UCSD-AML1 (cell line): ENCODE measurements at regions not wholly inside any gene's neighbourhood (a gene's known extent, or its start where the extent isn't known, plus 50 kb on each side); places are given as distances from the start of the nearest gene placed in this dataset.
"Not testable (repeated sequence)": the region's sequence is repeated elsewhere in the genome, so short reads cannot be mapped to it uniquely, and the experiment has no call there.

Experiments
- DNase-seq: peaks from one replicate; lab custom pipeline; 2025; ENCODE audit not compliant: unreplicated experiment; lab: John Stamatoyannopoulos, UW

DNA sequence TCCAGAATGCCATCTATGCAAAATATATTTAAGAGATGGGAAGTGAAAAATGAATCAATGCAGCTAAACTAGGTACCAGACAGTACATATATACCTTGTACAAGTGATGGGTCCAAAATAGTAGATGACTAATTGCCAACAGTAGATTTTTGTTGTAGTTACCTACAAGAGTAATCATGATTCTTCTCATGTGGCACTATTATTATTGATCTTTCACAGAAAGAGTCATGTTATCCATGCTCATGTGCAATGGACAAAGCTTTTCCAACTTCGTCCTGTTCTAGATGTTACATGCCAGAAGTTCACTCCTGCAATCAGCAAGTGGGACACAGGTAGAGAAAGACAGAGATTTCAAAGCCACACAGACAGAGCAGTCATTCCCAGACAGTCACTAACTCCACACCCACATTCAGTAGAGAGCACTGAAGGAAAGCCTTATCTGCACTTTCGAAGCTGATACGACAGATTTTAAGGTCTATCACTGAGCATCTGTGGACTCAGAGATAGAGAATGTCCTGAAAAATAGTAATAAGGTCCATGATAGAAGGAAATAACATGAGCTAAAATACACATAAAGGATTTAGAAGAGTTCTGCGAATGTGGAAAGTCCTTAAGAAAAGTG is 101.6 kb upstream of the ITPRID2 start:
- DNase-seq: no peak

DNA sequence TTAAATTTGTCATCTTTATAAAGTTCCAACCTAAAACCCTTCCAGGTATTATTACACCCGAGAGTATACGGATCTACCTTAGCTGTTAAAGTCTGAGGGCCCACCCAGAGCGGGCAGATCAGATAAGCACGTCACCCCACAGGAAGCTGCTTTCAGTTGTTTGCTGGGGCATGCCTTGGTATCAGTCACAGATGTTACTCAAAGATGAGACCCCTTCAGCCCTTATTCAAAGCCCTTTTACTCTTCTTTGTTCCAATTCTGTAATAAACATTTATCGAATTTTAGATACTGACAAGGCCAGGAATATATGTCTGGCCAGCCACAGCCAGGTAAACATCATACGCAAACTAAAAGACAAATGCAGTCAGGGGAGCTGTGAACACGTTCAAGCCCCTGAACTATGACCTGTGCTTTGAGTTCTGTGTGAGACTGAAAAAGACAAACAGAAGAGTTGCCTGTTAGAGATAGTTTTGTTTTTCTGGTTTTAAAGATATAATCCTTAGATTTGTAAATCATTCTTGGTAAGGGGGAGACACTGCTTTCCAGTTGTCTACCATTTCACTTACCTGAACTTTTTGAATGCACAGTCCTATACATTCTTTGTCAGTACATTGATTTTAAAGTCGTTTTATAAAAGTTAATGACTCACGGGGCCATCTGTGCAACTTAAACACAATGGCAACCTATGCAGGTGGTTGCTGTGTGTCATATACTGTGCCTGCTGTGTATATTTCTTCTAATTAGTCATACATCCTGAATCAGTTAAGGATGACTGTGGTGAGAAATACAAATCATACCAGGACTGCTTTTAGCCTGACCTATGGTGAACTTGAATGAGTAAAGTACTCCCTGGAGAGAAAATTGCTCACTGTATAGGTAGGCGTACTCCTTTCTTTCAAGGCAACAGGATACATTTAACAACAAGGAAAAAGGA is 100.5 kb upstream of the ITPRID2 start:
- DNase-seq: peak; percentile 11

DNA sequence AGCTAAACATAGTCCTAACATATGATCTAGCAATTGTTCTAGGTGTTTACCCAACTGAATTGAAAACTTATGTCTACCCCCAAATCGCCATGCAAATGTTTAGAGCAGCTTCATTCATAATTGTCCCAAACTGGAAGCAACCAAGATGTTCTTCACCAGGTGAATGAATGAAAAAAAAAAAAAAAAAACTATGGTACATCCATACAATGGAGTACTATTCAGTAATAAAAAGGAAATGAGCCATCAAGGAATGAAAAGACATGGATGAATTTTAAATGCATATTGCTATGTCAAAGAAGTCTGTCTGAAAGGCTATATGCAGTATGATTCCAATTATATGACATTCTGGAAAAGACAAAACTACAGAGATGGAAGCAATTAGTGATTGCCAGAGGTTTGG is 98.6 kb upstream of the ITPRID2 start:
- no peak for DNase-seq

GRCh38 chr2:181798022-181798421 is 93.5 kb upstream of the ITPRID2 start:
- no peak for DNase-seq

DNA sequence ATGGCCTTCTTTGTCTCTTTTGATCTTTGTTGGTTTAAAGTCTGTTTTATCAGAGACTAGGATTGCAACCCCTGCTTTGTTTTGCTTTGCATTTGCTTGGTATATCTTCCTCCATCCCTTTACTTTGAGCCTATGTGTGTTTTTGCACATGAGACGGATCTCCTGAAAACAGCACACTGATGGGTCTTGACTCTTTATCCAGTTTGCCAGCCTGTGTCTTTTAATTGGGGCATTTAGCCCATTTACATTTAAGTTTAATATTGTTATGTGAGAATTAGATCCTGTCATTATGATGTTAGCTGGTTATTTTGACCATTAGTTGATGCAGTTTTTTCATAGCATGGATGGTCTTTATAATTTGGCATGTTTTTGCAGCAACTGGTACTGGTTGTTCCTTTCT is 89.2 kb upstream of the ITPRID2 start:
- not testable (repeated sequence) for DNase-seq

DNA sequence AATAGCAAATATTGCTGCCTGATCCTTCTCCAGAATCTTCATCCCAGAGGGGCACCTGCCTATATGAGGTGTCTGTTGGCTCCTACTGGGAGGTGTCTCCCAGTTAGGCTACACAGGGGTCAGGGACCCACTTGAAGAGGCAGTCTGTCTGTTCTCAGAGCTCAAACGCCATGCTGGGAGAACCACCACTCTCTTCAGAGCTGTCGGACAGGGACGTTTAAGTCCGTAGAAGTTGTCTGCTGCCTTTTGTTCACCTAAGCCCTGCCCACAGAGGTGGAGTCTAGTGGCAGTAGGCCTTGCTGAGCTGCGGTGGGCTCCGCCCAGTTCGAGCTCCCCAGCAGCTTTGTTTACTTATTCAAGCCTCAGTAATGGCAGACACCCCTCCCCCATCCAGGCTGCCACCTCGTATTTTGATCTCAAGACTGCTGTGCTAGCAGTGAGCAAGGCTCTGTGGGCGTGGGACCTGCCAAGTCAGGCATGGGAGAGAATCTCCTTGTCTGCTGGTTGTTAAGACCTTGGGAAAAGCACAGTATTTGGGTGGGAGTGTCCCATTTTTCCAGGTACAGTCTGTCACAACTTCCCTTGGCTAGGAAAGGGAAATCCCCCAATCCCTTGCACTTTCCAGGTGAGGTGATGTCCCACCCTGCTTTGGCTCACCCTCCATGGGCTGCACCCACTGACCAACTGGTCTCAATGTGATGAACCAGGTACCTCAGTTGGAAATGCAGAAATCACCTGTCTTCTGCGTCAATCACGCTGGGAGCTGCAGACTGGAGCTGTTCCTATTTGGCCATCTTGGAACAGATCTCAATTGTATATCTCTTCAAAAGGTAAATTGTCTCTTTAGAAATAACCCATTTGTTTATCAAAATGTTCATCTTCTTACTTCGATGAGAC is 87.4 kb upstream of the ITPRID2 start:
- peak; percentile 6 for DNase-seq

DNA sequence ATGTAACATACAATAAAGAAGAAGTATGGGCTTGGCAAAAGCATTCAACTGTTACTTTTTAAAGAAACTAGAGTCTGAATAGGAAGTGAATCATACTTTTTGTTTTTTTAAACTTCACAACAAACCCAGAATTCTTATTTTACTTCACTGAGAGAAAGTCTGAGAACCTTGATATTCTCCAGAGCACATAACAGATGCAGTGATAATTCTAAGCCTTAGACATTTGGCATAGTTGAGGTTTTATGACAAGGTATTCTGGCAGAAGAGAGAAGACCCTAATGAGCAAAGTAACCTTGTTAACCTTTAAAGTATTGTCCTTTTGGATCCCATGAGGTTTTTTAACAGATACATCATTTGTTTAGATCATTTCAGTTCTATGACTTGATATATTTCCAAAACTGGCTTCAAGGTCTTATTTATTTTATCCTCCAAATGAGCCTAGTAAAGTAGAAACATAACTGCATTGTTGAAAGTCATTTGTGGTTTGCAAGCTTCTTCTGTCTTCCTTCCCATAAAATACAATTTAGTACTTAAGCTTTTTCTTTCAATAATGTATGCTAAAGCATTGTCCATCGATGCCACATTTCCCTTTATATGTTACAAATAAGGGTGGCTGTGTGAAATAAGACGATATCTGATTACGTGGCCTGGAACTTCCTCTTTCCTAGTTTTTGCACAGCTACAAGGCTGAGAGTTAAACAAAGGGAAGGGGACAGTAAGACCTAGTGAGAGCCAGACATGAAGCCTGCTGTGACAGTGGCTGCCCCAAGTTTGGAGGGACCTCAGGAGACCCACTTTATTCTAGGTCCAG is 86.1 kb upstream of the ITPRID2 start:
- DNase-seq: peak; percentile 26

DNA sequence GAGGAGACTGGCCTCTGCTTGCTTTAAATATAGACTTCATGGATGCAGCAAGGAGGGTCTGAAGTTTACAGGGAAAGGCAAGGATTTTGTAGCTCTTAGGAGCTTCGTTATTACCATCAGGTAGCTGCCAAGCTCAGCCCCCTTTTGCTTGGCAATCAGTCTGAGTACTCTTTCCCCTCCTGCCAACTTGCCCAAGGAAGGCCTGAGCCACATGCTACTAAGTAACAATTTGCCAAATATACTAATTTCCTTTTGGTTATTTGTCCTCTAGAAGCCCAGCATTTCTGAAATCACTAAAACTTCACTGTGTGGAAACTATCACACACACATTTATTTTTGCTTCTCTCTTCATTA is 85.5 kb upstream of the ITPRID2 start:
- DNase-seq: no peak

DNA sequence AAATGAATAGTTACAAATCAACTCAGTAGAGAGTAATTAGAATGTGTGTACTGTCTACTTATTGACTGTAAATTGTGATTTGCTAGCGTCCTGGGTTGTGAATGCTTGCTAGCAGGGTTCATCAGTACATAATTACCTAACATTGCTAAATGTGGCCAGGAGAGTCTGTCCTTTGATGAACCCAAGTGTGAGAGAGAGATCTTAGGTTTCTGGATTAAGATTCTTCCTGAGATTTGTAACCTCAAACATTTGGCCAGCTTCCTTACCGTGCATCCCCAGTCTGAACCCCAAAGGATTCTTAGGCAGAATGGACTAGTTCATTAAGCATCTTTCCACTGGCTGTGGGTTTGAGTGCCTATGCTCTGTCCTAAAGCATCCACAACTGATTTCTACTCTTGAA is 84.0 kb upstream of the ITPRID2 start:
- no peak for DNase-seq

GRCh38 chr2:181810823-181811695 is 80.5 kb upstream of the ITPRID2 start:
- peak; percentile 63 for DNase-seq

- no peak for DNase-seq
Observed at GRCh38 chr2:181812106-181812743, 79.3 kb upstream of the ITPRID2 start.

DNA sequence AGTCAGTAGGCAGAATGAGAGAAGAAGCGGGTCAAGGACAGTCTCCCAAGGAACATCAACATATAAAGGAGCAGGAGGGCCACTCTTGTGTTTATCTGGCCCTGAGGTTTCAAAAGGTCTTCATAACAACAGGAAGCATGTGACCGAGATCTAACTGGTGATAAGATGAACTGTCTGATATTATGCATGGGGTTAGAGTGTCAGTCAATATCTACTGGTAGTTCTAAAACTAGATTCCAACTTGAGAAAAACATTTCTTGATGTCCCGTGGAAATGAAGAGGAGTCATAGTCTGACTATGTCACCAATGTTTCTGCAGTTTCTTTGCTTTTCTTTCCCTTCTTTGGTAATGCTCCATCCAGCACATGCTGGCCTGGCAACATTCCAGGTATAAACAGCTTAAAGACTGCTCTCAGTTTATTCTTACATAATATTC is 77.5 kb upstream of the ITPRID2 start:
- no peak for DNase-seq

GRCh38 chr2:181817509-181817908 is 74.0 kb upstream of the ITPRID2 start:
- DNase-seq: no peak

DNA sequence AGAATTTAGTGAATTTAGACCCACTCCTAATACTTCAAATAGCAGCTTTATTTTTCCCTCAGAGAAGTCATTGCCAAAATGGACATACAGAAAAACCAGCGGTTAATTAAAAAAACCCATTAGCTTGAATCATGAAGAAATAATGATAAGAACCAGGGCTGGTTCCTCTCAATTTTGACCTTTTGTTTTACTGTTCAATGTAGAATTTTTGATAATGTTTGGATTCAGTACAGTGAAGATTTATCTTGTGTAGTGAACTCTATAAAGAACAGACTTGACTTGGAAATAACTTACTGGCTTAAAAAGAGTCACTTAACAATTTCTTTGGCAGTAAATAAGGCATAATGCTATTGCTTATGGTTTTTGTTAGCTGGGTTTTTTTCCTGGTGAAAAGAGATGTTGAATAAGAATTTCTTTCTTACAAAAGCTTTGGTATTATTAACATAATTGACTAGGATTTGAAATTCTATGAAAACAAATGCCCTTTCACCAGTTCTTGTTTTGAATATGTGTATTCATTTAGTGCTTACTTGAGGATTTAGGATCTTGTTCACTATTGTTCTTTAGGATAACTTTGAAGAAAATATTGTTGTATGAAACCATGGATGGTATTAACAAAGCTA is 73.4 kb upstream of the ITPRID2 start:
- DNase-seq: no peak

- DNase-seq: no peak
Observed at GRCh38 chr2:181818840-181819239, 72.7 kb upstream of the ITPRID2 start.

GRCh38 chr2:181821049-181821448 is 70.5 kb upstream of the ITPRID2 start:
- DNase-seq: no peak

GRCh38 chr2:181822097-181822496 is 69.4 kb upstream of the ITPRID2 start:
- DNase-seq: peak; percentile 6

DNA sequence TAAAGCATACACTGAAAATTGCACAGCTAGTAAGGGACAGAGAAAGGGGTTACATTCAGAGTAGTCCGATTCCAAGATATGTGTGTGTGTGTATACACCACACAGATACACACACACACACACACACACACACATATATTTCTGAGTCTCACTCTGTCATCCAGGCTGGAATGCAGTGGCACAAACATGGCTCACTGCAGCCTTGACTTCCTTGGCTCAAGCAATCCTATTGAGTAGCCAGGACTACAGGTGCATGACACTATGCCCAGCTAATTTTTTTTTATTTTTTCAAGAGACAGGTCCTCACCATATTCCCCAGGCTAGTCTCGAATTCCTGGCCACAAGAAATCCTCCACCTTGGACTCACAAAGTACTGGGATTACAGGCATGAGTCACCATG is 68.1 kb upstream of the ITPRID2 start:
- no peak for DNase-seq
